GM12878 (cell line): ENCODE measurements at regions not wholly inside any gene's neighbourhood (a gene's known extent, or its start where the extent isn't known, plus 50 kb on each side); places are given as distances from the start of the nearest gene placed in this dataset.

Source experiments
- ATAC-seq: fragments of 200-7000 bp; cut with Tn5 transposase; 3 replicates; pipeline ENCODE4 v1.9.1; 2020; ENCODE audit warnings: mild to moderate bottlenecking, moderate library complexity
- BruUV-seq: library from RNA; stranded (reverse); fragments of 400-500 nt; replicated peaks from 2 replicates; lab custom pipeline; 2021; lab: Mats Ljungman, UMichigan
- CTCF ChIA-PET: fragments of 300-600 bp; sonication (Branson Sonifier 250); formaldehyde crosslinking; extraction: SDS; loops from one replicate; lab custom pipeline; 2021; ENCODE audit warnings: inconsistent platforms; lab: Yijun Ruan, JAX
- POLR2A ChIA-PET: fragments of 350-600 bp; formaldehyde crosslinking; extraction: SDS; loops from one replicate; lab custom pipeline; 2021; ENCODE audit warnings: inconsistent platforms; lab: Charles Lee
- RAD21 ChIA-PET: fragments of 300-600 bp; sonication (Branson Sonifier 250); formaldehyde crosslinking; loops from one replicate; lab custom pipeline; 2023; ENCODE audit warnings: antibody characterized with exemption; ENCODE audit not compliant: unreplicated experiment; lab: Charles Lee
- SMC1A ChIA-PET: fragments of 300-600 bp; sonication (Branson Sonifier 250); formaldehyde crosslinking; loops from one replicate; lab custom pipeline; 2023; ENCODE audit not compliant: unreplicated experiment, uncharacterized antibody; lab: Charles Lee
- DNase-seq: peaks from one replicate; pipeline ENCODE4 v3.0.0-alpha.2; 2011; ENCODE audit warnings: low read depth, low spot score
- FAIRE-seq: peaks from 3 replicates; lab custom pipeline; 2011; peaks lifted over from hg19 to GRCh38; lab: Jason Lieb, UNC
- H2AFZ ChIP-seq: 2 replicates; pipeline ENCODE4 v1.6.0; 2011; ENCODE audit warnings: low read depth, low read length, control low read depth; ENCODE audit not compliant: control insufficient read depth
- H3K27ac ChIP-seq: 2 replicates; pipeline ENCODE4 v1.5.1; 2011; ENCODE audit warnings: control low read depth; ENCODE audit not compliant: control insufficient read depth, insufficient read depth
- H3K27me3 ChIP-seq, 2 experiments: replicated peaks in 1 of 2; 2 replicates each; pipeline versions ENCODE4 v1.6.0 to v1.6.1; 2011; ENCODE audit warnings: low read length in 1 of 2; ENCODE audit not compliant: control insufficient read depth in 2 of 2, insufficient read depth in 2 of 2
- H3K36me3 ChIP-seq, 2 experiments: 2 replicates each; pipeline ENCODE4 v1.5.1; 2011; ENCODE audit warnings: low read length in 1 of 2; ENCODE audit not compliant: control insufficient read depth in 2 of 2, insufficient read depth in 2 of 2
- H3K4me1 ChIP-seq: 2 replicates; pipeline ENCODE4 v1.6.1; 2011; ENCODE audit warnings: mild to moderate bottlenecking, low read length, moderate library complexity, mixed read lengths; ENCODE audit not compliant: control insufficient read depth, insufficient read depth
- H3K4me2 ChIP-seq: 2 replicates; pipeline ENCODE4 v1.6.0; 2011; ENCODE audit warnings: control low read depth; ENCODE audit not compliant: control insufficient read depth, insufficient read depth
- H3K4me3 ChIP-seq: fragments of 200-600 bp; sonication (generic); 2 replicates; pipeline ENCODE4 v1.5.1; 2016
- H3K79me2 ChIP-seq: 2 replicates; pipeline ENCODE4 v1.6.0; 2011; ENCODE audit warnings: low read length; ENCODE audit not compliant: control insufficient read depth, insufficient read depth
- H3K9ac ChIP-seq: 2 replicates; pipeline ENCODE4 v1.8.0; 2011; ENCODE audit warnings: low read length, control low read depth, mixed read lengths; ENCODE audit not compliant: control insufficient read depth, insufficient read depth
- H3K9me3 ChIP-seq: replicated peaks from 3 replicates; pipeline ENCODE4 v1.5.1; 2011; ENCODE audit warnings: mild to moderate bottlenecking, low read length; ENCODE audit not compliant: control insufficient read depth, insufficient read depth
- H4K20me1 ChIP-seq: 2 replicates; pipeline ENCODE4 v1.6.0; 2011; ENCODE audit not compliant: control insufficient read depth, insufficient read depth
- ATF2 ChIP-seq: IDR thresholded peaks from 2 replicates; pipeline ENCODE4 v1.6.1; 2012; ENCODE audit warnings: low read length, inconsistent platforms
- CHD4 ChIP-seq: fragments of 200-600 bp; sonication (generic); IDR thresholded peaks from 2 replicates; pipeline ENCODE4 v1.6.1; 2016; ENCODE audit warnings: mild to moderate bottlenecking
- JUNB ChIP-seq: IDR thresholded peaks from 2 replicates; pipeline ENCODE4 v1.6.1; 2016; ENCODE audit warnings: antibody characterized with exemption, mild to moderate bottlenecking
- MEF2B ChIP-seq: fragments of 450-650 bp; IDR thresholded peaks from 2 replicates; pipeline ENCODE4 v1.6.1; 2018; ENCODE audit warnings: mild to moderate bottlenecking, moderate library complexity; ENCODE audit not compliant: partially characterized antibody, poor library complexity, severe bottlenecking
- MXI1 ChIP-seq: fragments of 150-350 bp; IDR thresholded peaks from 2 replicates; pipeline ENCODE4 v1.6.1; 2011; ENCODE audit warnings: low read depth, mild to moderate bottlenecking, inconsistent platforms, low read length, improper control_type of control experiment
- NFIC ChIP-seq: IDR thresholded peaks from 2 replicates; pipeline ENCODE4 v1.6.1; 2012; ENCODE audit warnings: low read depth, mild to moderate bottlenecking, inconsistent platforms, low read length, moderate library complexity
- NR2F1 ChIP-seq: fragments of 450-650 bp; conservative IDR thresholded peaks from 2 replicates; pipeline ENCODE4 v1.6.1; 2017; ENCODE audit warnings: mild to moderate bottlenecking
- SMAD1 ChIP-seq: fragments of 450-650 bp; IDR thresholded peaks from 2 replicates; pipeline ENCODE4 v1.6.1; 2018; ENCODE audit warnings: mild to moderate bottlenecking, low read depth; ENCODE audit not compliant: partially characterized antibody
- SMARCA5 ChIP-seq: fragments of 450-650 bp; IDR thresholded peaks from 2 replicates; pipeline ENCODE4 v1.6.1; 2017; ENCODE audit warnings: mild to moderate bottlenecking
- STAT3 ChIP-seq: IDR thresholded peaks from 2 replicates; pipeline ENCODE4 v1.6.1; 2011; ENCODE audit warnings: low read depth, low read length, improper control_type of control experiment
- WGBS: methylation state at CpG from one replicate; pipeline ENCODE4 v1.1.6; 2016; ENCODE audit warnings: low lambda C conversion rate; ENCODE audit not compliant: insufficient replicate concordance, insufficient coverage; ENCODE audit errors: missing lambda C conversion rate; 5-methylcytosine and 5-hydroxymethylcytosine counted together
- in situ Hi-C: fragments of 300-500 bp; cut with MboI; formaldehyde crosslinking; loops from 9 replicates; pipeline ENCODE4 v1.14.3; 2018; ENCODE audit warnings: mixed read lengths
- intact Hi-C: fragments of 100-400 bp; cut with micrococcal nuclease; formaldehyde crosslinking; loops from one replicate; pipeline ENCODE4 v1.14.2; 2022; ENCODE audit not compliant: unreplicated experiment

- 0 out of 2 replicates have a peak, but pooled peaks have one; percentile 37 for TF ChIP-seq ATF2
- TF ChIP-seq SMAD1 = no peak
- TF ChIP-seq NFIC = peak; percentile 53
These were observed 456.6 kb upstream of the ACVR2A start (continued) for GRCh38 chr2:147388217-147388616.

- in situ Hi-C loops (no loop called here), intact Hi-C loops (no loop called here)
- no peaks in the 10 kb centered on the region for H3K79me2 ChIP-seq
- no peaks in the 10 kb centered on the region for H3K9me3 ChIP-seq
- DNase-seq (no peak), ATAC-seq (no peak), FAIRE-seq (no peak)
- 29% methylated on average over 3 of the region's 3 CpGs for WGBS
- ChIA-PET CTCF (interaction anchor here (0.7 kb wide), 1 partner anchor 16 kb away, joined by 3 read pairs; no protein-coding TSS in a partner anchor), POLR2A (no interaction called here), SMC1A (interaction anchor here (0.7 to 1.0 kb wide), 3 partner anchors 26 to 462 kb away, joined by 3 read pairs; no protein-coding TSS in a partner anchor), RAD21 (no interaction called here)
- no peak overlapping the region for H3K4me2 ChIP-seq
- no peak overlapping the region for H3K9ac ChIP-seq
- no peaks in the 10 kb centered on the region for H4K20me1 ChIP-seq
- no peak overlapping the region for H3K27ac ChIP-seq
- no peaks in the 10 kb centered on the region for H3K36me3 ChIP-seq
- H2AFZ ChIP-seq = no peak overlapping the region
- no peaks in the 10 kb centered on the region for H3K4me1 ChIP-seq
- BruUV-seq = no TSS peak
- TF ChIP-seq JUNB = no peak
- TF ChIP-seq CHD4 = no peak
- TF ChIP-seq MXI1 = no peak
- no peak for TF ChIP-seq SMARCA5
- TF ChIP-seq NR2F1 = no peak
- TF ChIP-seq STAT3 = no peak
- TF ChIP-seq MEF2B = no peak
- no peak overlapping the region for H3K4me3 ChIP-seq
- no peaks in the 10 kb centered on the region for H3K27me3 ChIP-seq
These were observed 458.5 kb upstream of the ACVR2A start for GRCh38 chr2:147386284-147386683.
